ENCODE measurements at regions not wholly inside any gene's neighbourhood (a gene's known extent, or its start where the extent isn't known, plus 50 kb on each side); places are given as distances from the start of the nearest gene placed in this dataset.

DNA sequence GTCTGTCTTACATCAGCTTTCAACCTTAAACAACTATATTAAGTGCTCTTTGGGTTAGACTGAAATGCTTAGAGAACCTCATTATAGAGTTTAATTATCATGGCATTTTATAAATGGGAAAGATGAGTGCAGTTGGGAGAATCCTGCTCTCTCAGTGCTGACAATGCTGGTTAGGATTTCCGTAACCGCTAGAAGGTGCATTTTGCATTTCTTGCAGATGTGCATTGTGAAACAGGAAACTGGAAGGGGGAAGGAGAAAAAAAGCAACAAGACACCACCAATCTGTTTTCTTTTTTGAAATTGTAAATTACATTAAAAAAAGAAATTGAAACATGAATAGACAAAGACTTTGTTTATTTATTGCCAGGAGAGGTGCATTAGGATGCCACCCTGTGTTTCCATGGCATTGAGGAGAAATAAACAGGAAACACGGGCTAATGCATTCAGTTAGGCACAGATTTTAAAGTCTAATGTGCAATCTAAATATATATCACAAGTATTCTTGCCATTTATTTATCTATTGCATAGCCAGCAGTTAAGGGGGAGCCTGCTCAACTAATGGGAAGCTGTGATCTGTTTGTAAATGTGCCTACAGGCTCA lies 478.9 kb downstream of the PSAT1 start:
- intact Hi-C loops (cut with DNase I; ENCODE audit: low total_unique reads) = no loop called here
- DNase-seq = no peak
- Histone ChIP-seq H3K4me1 (no peaks in the 10 kb centered on the region), H3K27ac (no peak overlapping the region), H3K36me3 (no peaks in the 10 kb centered on the region), H3K9me3 (no peaks in the 10 kb centered on the region), H3K27me3 (no peaks in the 10 kb centered on the region), H3K4me3 (no peak overlapping the region)
- no peak for TF ChIP-seq CTCF (IDR thresholded peaks at IDR 0.05)
- TF ChIP-seq POLR2A (IDR thresholded peaks at IDR 0.05) = no peak
- no peak for TF ChIP-seq POLR2AphosphoS5 (IDR thresholded peaks at IDR 0.05)
- TF ChIP-seq EP300 (IDR thresholded peaks at IDR 0.05; ENCODE audit: low read depth) = no peak
- 66 to 67% methylated on average over 3 of the region's 3 CpGs for WGBS, 2 donors (ENCODE audit: low coverage in 1 of 2)
- in situ Hi-C loops (cut with MboI; ENCODE audit: low pct_ligation_motif_present in 1 of 4, low pct_unique_long_range_greater_than_20kb in 1 of 4, low sequenced_read_pairs in 3 of 4) = no loop called here

- 83 to 100% methylated on average over 1 to 4 of the region's 4 CpGs for WGBS, 2 donors (ENCODE audit: low coverage in 1 of 2)
- Histone ChIP-seq H3K4me1 (no peaks in the 10 kb centered on the region), H3K36me3 (no peaks in the 10 kb centered on the region), H3K9me3 (no peaks in the 10 kb centered on the region), H3K27ac (no peak overlapping the region), H3K27me3 (no peaks in the 10 kb centered on the region), H3K4me3 (no peak overlapping the region)
- DNase-seq = no peak
- intact Hi-C loops (cut with DNase I; ENCODE audit: low total_unique reads) (no loop called here), in situ Hi-C loops (cut with MboI; ENCODE audit: low pct_ligation_motif_present in 1 of 4, low pct_unique_long_range_greater_than_20kb in 1 of 4, low sequenced_read_pairs in 3 of 4) (no loop called here)
- TF ChIP-seq EP300 (IDR thresholded peaks at IDR 0.05; ENCODE audit: low read depth) = no peak
- TF ChIP-seq POLR2AphosphoS5 (IDR thresholded peaks at IDR 0.05) = no peak
- no peak for TF ChIP-seq POLR2A (IDR thresholded peaks at IDR 0.05)
- TF ChIP-seq CTCF (IDR thresholded peaks at IDR 0.05) = no peak
These were observed 480.8 kb downstream of the PSAT1 start for GRCh38 chr9:78777747-78778146.

- 40 to 50% methylated on average over 3 of the region's 3 CpGs for WGBS, 2 donors (ENCODE audit: low coverage in 1 of 2)
- TF ChIP-seq EP300 (IDR thresholded peaks at IDR 0.05; ENCODE audit: low read depth) (no peak), POLR2A (IDR thresholded peaks at IDR 0.05) (no peak), POLR2AphosphoS5 (IDR thresholded peaks at IDR 0.05) (no peak), CTCF (IDR thresholded peaks at IDR 0.05) (no peak)
- Histone ChIP-seq H3K36me3 (no peaks in the 10 kb centered on the region), H3K27ac (no peak overlapping the region), H3K4me1 (no peaks in the 10 kb centered on the region), H3K4me3 (no peak overlapping the region), H3K27me3 (no peaks in the 10 kb centered on the region), H3K9me3 (no peaks in the 10 kb centered on the region)
- intact Hi-C loops (cut with DNase I; ENCODE audit: low total_unique reads) = no loop called here
- in situ Hi-C loops (cut with MboI; ENCODE audit: low pct_ligation_motif_present in 1 of 4, low pct_unique_long_range_greater_than_20kb in 1 of 4, low sequenced_read_pairs in 3 of 4) = no loop called here
- no peak for DNase-seq
These were observed 481.4 kb downstream of the PSAT1 start for GRCh38 chr9:78778318-78778717.

DNA sequence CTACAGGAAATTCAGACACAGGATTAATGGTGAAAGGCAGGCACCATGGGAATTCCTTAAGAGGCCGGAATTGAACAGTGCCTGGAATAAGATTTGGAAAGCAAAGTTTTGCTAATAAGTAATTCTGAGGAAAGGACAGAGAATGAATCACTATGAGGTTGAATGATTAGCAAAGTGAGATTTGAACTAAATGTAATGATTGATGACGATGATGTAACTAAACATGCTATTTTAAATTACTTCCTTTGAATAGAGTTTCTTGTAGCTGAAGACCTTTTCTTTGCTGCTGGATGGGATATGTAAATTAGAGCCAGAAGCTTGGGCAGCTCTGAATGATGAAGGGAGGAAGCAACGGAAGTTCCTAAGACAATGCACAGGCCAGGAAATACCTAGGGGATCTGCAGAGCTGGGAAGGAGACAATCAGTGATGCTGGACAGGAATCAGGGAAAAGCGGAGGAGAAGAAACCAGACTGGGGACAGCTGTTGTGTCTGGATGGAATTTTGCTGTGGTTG lies 482.0 kb downstream of the PSAT1 start:
- no peak overlapping the region for H3K27ac ChIP-seq
- DNase-seq = no peak
- H3K27me3 ChIP-seq = no peaks in the 10 kb centered on the region
- TF ChIP-seq POLR2A (IDR thresholded peaks at IDR 0.05) (no peak), CTCF (IDR thresholded peaks at IDR 0.05) (no peak), EP300 (IDR thresholded peaks at IDR 0.05; ENCODE audit: low read depth) (no peak), POLR2AphosphoS5 (IDR thresholded peaks at IDR 0.05) (no peak)
- WGBS, 2 donors (ENCODE audit: low coverage in 1 of 2) = 58 to 66% methylated on average over 3 to 4 of the region's 4 CpGs
- intact Hi-C loops (cut with DNase I; ENCODE audit: low total_unique reads) (no loop called here), in situ Hi-C loops (cut with MboI; ENCODE audit: low pct_ligation_motif_present in 1 of 4, low pct_unique_long_range_greater_than_20kb in 1 of 4, low sequenced_read_pairs in 3 of 4) (no loop called here)
- H3K9me3 ChIP-seq = no peaks in the 10 kb centered on the region
- H3K4me1 ChIP-seq = no peaks in the 10 kb centered on the region
- H3K4me3 ChIP-seq = no peak overlapping the region
- no peaks in the 10 kb centered on the region for H3K36me3 ChIP-seq

All from transverse colon (tissue), 4 donors.